ENCODE measurements at regions not wholly inside any gene's neighbourhood (a gene's known extent, or its start where the extent isn't known, plus 50 kb on each side); places are given as distances from the start of the nearest gene placed in this dataset.

GRCh38 chr5:29150840-29151239 is 2042.6 kb upstream of the CDH6 start:
- Histone ChIP-seq H3K27ac (ENCODE audit: low read length) (no peak overlapping the region), H3K4me1 (ENCODE audit: control insufficient read depth, insufficient read depth, low read length) (no peaks in the 10 kb centered on the region), H3K9me3 (ENCODE audit: control insufficient read depth, insufficient read depth, low read length) (no peaks in the 10 kb centered on the region), H3K4me3 (ENCODE audit: low read length) (no peak overlapping the region), H3K27me3 (ENCODE audit: control insufficient read depth, insufficient read depth, low read length) (no peaks in the 10 kb centered on the region), H3K36me3 (ENCODE audit: control insufficient read depth, insufficient read depth, low read length) (no peaks in the 10 kb centered on the region)
- 68% methylated on average over 2 of the region's 2 CpGs for WGBS (ENCODE audit: insufficient coverage)
- no peaks in the 10 kb centered on the region for H3K4me1 Mint-ChIP-seq
- DNase-seq, result no peak
- no peak for TF ChIP-seq CTCF (IDR thresholded peaks at IDR 0.05)
- no peak overlapping the region for H3K27ac Mint-ChIP-seq
- no peak for ATAC-seq
- H3K4me3 Mint-ChIP-seq, result no peak overlapping the region
- intact Hi-C loops (cut with micrococcal nuclease), result no loop called here
- no peaks in the 10 kb centered on the region for H3K36me3 Mint-ChIP-seq
- H3K9me3 Mint-ChIP-seq, result peaks cover 10 to 19% of the 10 kb centered on the region in 2 donors
- H3K27me3 Mint-ChIP-seq (ENCODE audit: low read depth in 2 of 2), result no peaks in the 10 kb centered on the region

GRCh38 chr5:29148581-29148980 is 2044.9 kb upstream of the CDH6 start:
- Mint-ChIP-seq H3K36me3 (no peaks in the 10 kb centered on the region), H3K4me3 (no peak overlapping the region), H3K4me1 (no peaks in the 10 kb centered on the region), H3K27ac (no peak overlapping the region), H3K9me3 (peaks cover 5 to 12% of the 10 kb centered on the region in 2 donors), H3K27me3 (ENCODE audit: low read depth in 2 of 2) (no peaks in the 10 kb centered on the region)
- no peak for TF ChIP-seq CTCF (IDR thresholded peaks at IDR 0.05)
- no peaks in the 10 kb centered on the region for H3K27me3 ChIP-seq (ENCODE audit: control insufficient read depth, insufficient read depth, low read length)
- H3K27ac ChIP-seq (ENCODE audit: low read length), result no peak overlapping the region
- no peaks in the 10 kb centered on the region for H3K9me3 ChIP-seq (ENCODE audit: control insufficient read depth, insufficient read depth, low read length)
- no peaks in the 10 kb centered on the region for H3K4me1 ChIP-seq (ENCODE audit: control insufficient read depth, insufficient read depth, low read length)
- no peaks in the 10 kb centered on the region for H3K36me3 ChIP-seq (ENCODE audit: control insufficient read depth, insufficient read depth, low read length)
- intact Hi-C loops (cut with micrococcal nuclease), result no loop called here
- ATAC-seq (no peak), DNase-seq (no peak)
- no peak overlapping the region for H3K4me3 ChIP-seq (ENCODE audit: low read length)
- WGBS (ENCODE audit: insufficient coverage), result 85% methylated on average over 2 of the region's 2 CpGs

GRCh38 chr5:29148073-29148472 is 2045.4 kb upstream of the CDH6 start:
- H3K27me3 ChIP-seq (ENCODE audit: control insufficient read depth, insufficient read depth, low read length), result no peaks in the 10 kb centered on the region
- Mint-ChIP-seq H3K36me3 (no peaks in the 10 kb centered on the region), H3K27ac (no peak overlapping the region), H3K4me1 (no peaks in the 10 kb centered on the region), H3K4me3 (no peak overlapping the region), H3K9me3 (peaks cover 2 to 12% of the 10 kb centered on the region in 2 donors), H3K27me3 (ENCODE audit: low read depth in 2 of 2) (no peaks in the 10 kb centered on the region)
- ATAC-seq (no peak), DNase-seq (no peak)
- no peak for TF ChIP-seq CTCF (IDR thresholded peaks at IDR 0.05)
- H3K9me3 ChIP-seq (ENCODE audit: control insufficient read depth, insufficient read depth, low read length), result no peaks in the 10 kb centered on the region
- no peaks in the 10 kb centered on the region for H3K4me1 ChIP-seq (ENCODE audit: control insufficient read depth, insufficient read depth, low read length)
- WGBS (ENCODE audit: insufficient coverage), result 81% methylated on average over 3 of the region's 3 CpGs
- intact Hi-C loops (cut with micrococcal nuclease), result no loop called here
- H3K4me3 ChIP-seq (ENCODE audit: low read length), result no peak overlapping the region
- H3K36me3 ChIP-seq (ENCODE audit: control insufficient read depth, insufficient read depth, low read length), result no peaks in the 10 kb centered on the region
- H3K27ac ChIP-seq (ENCODE audit: low read length), result no peak overlapping the region

GRCh38 chr5:29143266-29143665 is 2050.2 kb upstream of the CDH6 start:
- H3K4me1 ChIP-seq (ENCODE audit: control insufficient read depth, insufficient read depth, low read length), result no peaks in the 10 kb centered on the region
- no peaks in the 10 kb centered on the region for H3K27me3 Mint-ChIP-seq (ENCODE audit: low read depth in 2 of 2)
- no peaks in the 10 kb centered on the region for H3K27me3 ChIP-seq (ENCODE audit: control insufficient read depth, insufficient read depth, low read length)
- intact Hi-C loops (cut with micrococcal nuclease), result no loop called here
- H3K36me3 Mint-ChIP-seq, result no peaks in the 10 kb centered on the region
- DNase-seq (no peak), ATAC-seq (no peak)
- H3K27ac Mint-ChIP-seq, result no peak overlapping the region
- H3K36me3 ChIP-seq (ENCODE audit: control insufficient read depth, insufficient read depth, low read length), result no peaks in the 10 kb centered on the region
- peaks cover 0 to 7% of the 10 kb centered on the region in 2 donors for H3K9me3 Mint-ChIP-seq
- WGBS (ENCODE audit: insufficient coverage), result 57% methylated on average over 1 of the region's 1 CpG
- no peak for TF ChIP-seq CTCF (IDR thresholded peaks at IDR 0.05)
- no peak overlapping the region for H3K27ac ChIP-seq (ENCODE audit: low read length)
- H3K4me3 Mint-ChIP-seq, result no peak overlapping the region
- no peak overlapping the region for H3K4me3 ChIP-seq (ENCODE audit: low read length)
- no peaks in the 10 kb centered on the region for H3K4me1 Mint-ChIP-seq
- no peaks in the 10 kb centered on the region for H3K9me3 ChIP-seq (ENCODE audit: control insufficient read depth, insufficient read depth, low read length)
